Mesenchymal stem cell (in vitro differentiated cells and primary cell): ENCODE measurements at regions not wholly inside any gene's neighbourhood (a gene's known extent, or its start where the extent isn't known, plus 50 kb on each side); places are given as distances from the start of the nearest gene placed in this dataset.

Experiments used
- DNase-seq: peaks from one replicate; pipeline ENCODE4 v3.0.0-alpha.2; 2013
- H2AFZ ChIP-seq: one replicate; pipeline ENCODE4 v1.6.1; 2013; ENCODE audit warnings: low read depth, mild to moderate bottlenecking, control low read depth, inconsistent platforms, low read length, moderate library complexity
- H2AK5ac ChIP-seq: 2 replicates; pipeline ENCODE4 v1.6.1; 2013; ENCODE audit warnings: low read length, moderate library complexity, mild to moderate bottlenecking, inconsistent platforms; ENCODE audit not compliant: severe bottlenecking
- H2BK120ac ChIP-seq: one replicate; pipeline ENCODE4 v1.6.1; 2013; ENCODE audit warnings: low read depth, mild to moderate bottlenecking, inconsistent platforms, low read length, moderate library complexity
- H2BK12ac ChIP-seq, 2 experiments: one replicate each; pipeline ENCODE4 v1.6.1; 2013; ENCODE audit warnings: inconsistent platforms in 2 of 2, low read length in 2 of 2, mild to moderate bottlenecking in 2 of 2, moderate library complexity in 2 of 2, control low read depth in 1 of 2
- H2BK15ac ChIP-seq: one replicate; pipeline ENCODE4 v1.6.1; 2013; ENCODE audit warnings: mild to moderate bottlenecking, low read depth, inconsistent platforms; ENCODE audit not compliant: poor library complexity, severe bottlenecking
- H2BK5ac ChIP-seq: 2 replicates; pipeline ENCODE4 v1.6.1; 2013; ENCODE audit warnings: low read depth, mild to moderate bottlenecking, low read length, control low read depth, inconsistent platforms; ENCODE audit not compliant: poor library complexity, severe bottlenecking
- H3K14ac ChIP-seq, 2 experiments: one replicate each; pipeline ENCODE4 v1.6.1; 2013; ENCODE audit warnings: inconsistent platforms in 2 of 2, low read length in 2 of 2, control low read depth in 1 of 2, mild to moderate bottlenecking in 1 of 2, moderate library complexity in 1 of 2
- H3K18ac ChIP-seq, 2 experiments: one replicate each; pipeline ENCODE4 v1.6.1; 2013; ENCODE audit warnings: inconsistent platforms in 2 of 2, low read length in 2 of 2, control low read depth in 1 of 2, low read depth in 1 of 2, mild to moderate bottlenecking in 1 of 2
- H3K23ac ChIP-seq, 2 experiments: one replicate each; pipeline ENCODE4 v1.6.1; 2013; ENCODE audit warnings: inconsistent platforms in 2 of 2, low read length in 2 of 2, mild to moderate bottlenecking in 2 of 2, moderate library complexity in 2 of 2, control low read depth in 1 of 2
- H3K27ac ChIP-seq: 2 replicates; pipeline ENCODE4 v1.5.1; 2013; ENCODE audit warnings: mild to moderate bottlenecking, moderate library complexity, low read length, control low read depth, inconsistent platforms; ENCODE audit not compliant: poor library complexity, severe bottlenecking
- H3K27me3 ChIP-seq, 2 experiments: 2 replicates each; pipeline versions ENCODE4 v1.6.1 to v1.7.0; 2013; ENCODE audit warnings: low read length in 2 of 2, mild to moderate bottlenecking in 2 of 2, moderate library complexity in 2 of 2, control low read depth in 1 of 2, inconsistent platforms in 1 of 2; ENCODE audit not compliant: control insufficient read depth in 1 of 2, insufficient read depth in 1 of 2
- H3K36me3 ChIP-seq, 2 experiments: 2 replicates each; pipeline versions ENCODE4 v1.6.1 to v1.7.0; 2013; ENCODE audit warnings: low read length in 2 of 2, control low read depth in 1 of 2, inconsistent platforms in 1 of 2, low read depth in 1 of 2, mild to moderate bottlenecking in 1 of 2; ENCODE audit not compliant: insufficient read depth in 2 of 2, control insufficient read depth in 1 of 2
- H3K4ac ChIP-seq, 2 experiments: one replicate each; pipeline ENCODE4 v1.6.1; 2013; ENCODE audit warnings: inconsistent platforms in 2 of 2, low read length in 2 of 2, mild to moderate bottlenecking in 2 of 2, moderate library complexity in 2 of 2, control low read depth in 1 of 2, low read depth in 1 of 2
- H3K4me1 ChIP-seq: 2 replicates; pipeline ENCODE4 v1.6.1; 2013; ENCODE audit warnings: low read depth, low read length, control low read depth; ENCODE audit not compliant: control insufficient read depth, insufficient read depth
- H3K4me2 ChIP-seq: 2 replicates; pipeline ENCODE4 v1.6.1; 2013; ENCODE audit warnings: low read length, mild to moderate bottlenecking, inconsistent platforms; ENCODE audit not compliant: poor library complexity, severe bottlenecking
- H3K4me3 ChIP-seq, 2 experiments: 2 replicates each; pipeline versions ENCODE4 v1.5.1 to v1.7.0; 2013; ENCODE audit warnings: low read length in 2 of 2, mild to moderate bottlenecking in 2 of 2, control low read depth in 1 of 2, low read depth in 1 of 2; ENCODE audit not compliant: insufficient read depth in 1 of 2
- H3K79me1 ChIP-seq: replicated peaks from 2 replicates; pipeline ENCODE4 v1.6.1; 2013; ENCODE audit warnings: mild to moderate bottlenecking, control low read depth, low read length, inconsistent platforms; ENCODE audit not compliant: poor library complexity, severe bottlenecking
- H3K9ac ChIP-seq: 2 replicates; pipeline ENCODE4 v1.7.0; 2013; ENCODE audit warnings: mild to moderate bottlenecking, low read length, moderate library complexity
- H3K9me3 ChIP-seq: 2 replicates; pipeline ENCODE4 v1.7.0; 2013; ENCODE audit warnings: mild to moderate bottlenecking, low read length; ENCODE audit not compliant: control insufficient read depth
- H4K8ac ChIP-seq: one replicate; pipeline ENCODE4 v1.6.1; 2013; ENCODE audit warnings: inconsistent platforms, mild to moderate bottlenecking, low read length, moderate library complexity
- H4K91ac ChIP-seq: one replicate; pipeline ENCODE4 v1.6.1; 2013; ENCODE audit warnings: mild to moderate bottlenecking, low read length, inconsistent platforms
- WGBS: methylation state at CpG from one replicate; pipeline ENCODE4 v1.1.7; 2013; ENCODE audit warnings: mixed read lengths; 5-methylcytosine and 5-hydroxymethylcytosine counted together

DNA sequence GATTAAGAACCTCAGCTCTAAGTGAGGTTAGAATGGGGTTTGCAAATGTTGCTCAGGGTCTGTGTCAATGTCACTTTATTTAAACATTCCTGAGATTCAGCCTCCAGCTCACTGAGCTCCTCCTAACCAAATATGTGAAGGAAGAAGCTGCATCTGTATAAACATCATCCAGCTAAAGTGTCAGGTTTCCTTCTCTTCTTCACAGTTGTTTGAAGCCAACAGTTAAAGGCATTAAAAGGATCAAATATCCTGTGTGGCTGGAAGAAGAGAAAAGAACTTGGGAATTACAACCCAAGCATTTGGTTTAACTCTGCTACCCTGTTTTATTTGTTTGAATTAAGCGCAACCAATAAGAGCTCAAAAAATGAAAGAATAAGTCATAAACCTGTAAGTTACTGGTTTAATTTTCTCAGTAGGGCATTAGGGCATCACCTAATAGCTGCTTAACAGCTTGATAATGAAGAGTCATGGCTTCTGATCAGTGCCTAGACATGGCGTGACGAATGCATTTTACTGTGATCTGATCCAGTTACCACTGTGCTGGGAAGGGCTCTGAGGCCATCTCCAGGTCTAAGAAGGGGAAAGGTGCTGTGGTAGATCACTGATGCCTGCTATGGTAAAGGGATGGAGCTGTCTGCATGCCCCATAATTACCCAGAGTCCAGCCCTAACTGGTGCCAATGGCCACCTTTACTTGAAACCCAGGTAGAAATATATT lies 165.7 kb upstream of the TSC22D2 start:
- peak overlapping the region; percentile 16 to 62 for H3K18ac ChIP-seq
- H2AK5ac ChIP-seq: peak overlapping the region; percentile 95
- H4K8ac ChIP-seq: peak overlapping the region; percentile 94
- no peak overlapping the region for H2AFZ ChIP-seq
- H4K91ac ChIP-seq: peak overlapping the region; percentile 96
- H3K79me1 ChIP-seq: peaks cover 13% of the 10 kb centered on the region
- H3K14ac ChIP-seq: no peak overlapping the region
- no peak overlapping the region for H3K23ac ChIP-seq
- no peak overlapping the region for H2BK120ac ChIP-seq
- peak overlapping the region; percentile 51 for H2BK5ac ChIP-seq
- H3K9me3 ChIP-seq: peaks cover 8% of the 10 kb centered on the region
- H3K36me3 ChIP-seq: no peaks in the 10 kb centered on the region
- H3K27ac ChIP-seq: peak overlapping the region; percentile 79
- peaks cover 10% of the 10 kb centered on the region for H3K4me1 ChIP-seq
- peak overlapping the region; percentile 22 to 89 for H3K4ac ChIP-seq
- H3K9ac ChIP-seq: no peak overlapping the region
- no peaks in the 10 kb centered on the region for H3K27me3 ChIP-seq
- H3K4me2 ChIP-seq: no peak overlapping the region
- peak; percentile 50 for DNase-seq
- H2BK15ac ChIP-seq: no peak overlapping the region
- H2BK12ac ChIP-seq: peak overlapping the region; percentile 66 to 92
- H3K4me3 ChIP-seq: no peak overlapping the region
- 67% methylated on average over 2 of the region's 3 CpGs for WGBS

DNA sequence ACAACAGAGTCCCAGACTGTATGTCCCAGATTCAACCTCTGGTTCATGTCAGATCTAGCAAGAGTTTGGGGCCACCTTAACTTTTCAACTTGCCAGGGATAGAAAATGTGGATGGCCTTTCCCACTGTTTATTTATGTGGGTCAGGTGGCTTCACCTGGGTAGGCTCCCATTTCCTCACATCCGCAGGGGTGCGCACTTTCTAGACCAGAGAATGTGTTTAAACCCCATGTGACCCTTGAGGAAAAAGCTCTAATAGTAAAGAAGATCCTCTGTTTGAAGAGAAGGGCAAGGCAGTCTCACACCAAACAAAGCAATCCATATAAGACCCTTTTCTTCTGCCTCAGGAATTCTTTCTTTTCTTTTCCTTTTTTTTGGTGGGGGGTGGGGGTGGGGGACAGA lies 167.2 kb upstream of the TSC22D2 start:
- WGBS: 100% methylated on average over 1 of the region's 2 CpGs
- no peak overlapping the region for H2BK5ac ChIP-seq
- no peak overlapping the region for H3K4me2 ChIP-seq
- H3K23ac ChIP-seq: no peak overlapping the region
- H3K36me3 ChIP-seq: no peaks in the 10 kb centered on the region
- H3K9me3 ChIP-seq: peaks cover 8% of the 10 kb centered on the region
- no peak overlapping the region for H3K4me3 ChIP-seq
- peaks cover 11% of the 10 kb centered on the region for H3K4me1 ChIP-seq
- H2BK120ac ChIP-seq: no peak overlapping the region
- no peak overlapping the region for H3K14ac ChIP-seq
- peak overlapping the region; percentile 95 for H2AK5ac ChIP-seq
- H4K91ac ChIP-seq: peak overlapping the region; percentile 35
- no peak for DNase-seq
- peak overlapping the region in 1 of 2 experiments; percentile 68 for H3K18ac ChIP-seq
- H3K9ac ChIP-seq: no peak overlapping the region
- H2AFZ ChIP-seq: no peak overlapping the region
- peaks cover 13% of the 10 kb centered on the region for H3K79me1 ChIP-seq
- H4K8ac ChIP-seq: no peak overlapping the region
- H2BK12ac ChIP-seq: peak overlapping the region; percentile 9 to 45
- no peak overlapping the region for H3K27ac ChIP-seq
- no peak overlapping the region for H3K4ac ChIP-seq
- no peaks in the 10 kb centered on the region for H3K27me3 ChIP-seq
- H2BK15ac ChIP-seq: no peak overlapping the region

DNA sequence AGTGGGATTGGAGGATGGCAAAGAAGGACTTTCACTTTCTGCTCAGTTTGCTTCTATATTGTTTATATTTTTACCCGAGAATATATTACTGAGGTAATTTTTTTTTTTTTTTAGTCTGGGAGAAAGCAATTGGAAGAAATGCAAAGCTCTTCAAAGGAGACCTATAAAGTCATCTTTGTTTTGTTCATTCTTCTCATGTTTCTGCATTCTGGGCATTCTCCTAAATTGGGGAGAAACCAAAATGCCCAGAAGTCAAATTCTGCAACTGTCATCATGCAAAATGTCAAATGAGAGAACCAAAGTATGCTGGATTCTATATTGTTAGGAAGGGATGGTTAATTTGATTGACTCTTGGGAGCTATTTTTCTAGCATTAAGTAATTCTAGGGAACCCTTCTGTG lies 168.3 kb upstream of the TSC22D2 start:
- Histone ChIP-seq H3K4me1 (peaks cover 11% of the 10 kb centered on the region), H2BK15ac (no peak overlapping the region), H3K14ac (no peak overlapping the region), H4K8ac (no peak overlapping the region), H2BK5ac (no peak overlapping the region), H4K91ac (no peak overlapping the region), H2BK120ac (no peak overlapping the region), H3K36me3 (no peaks in the 10 kb centered on the region), H3K27me3 (no peaks in the 10 kb centered on the region), H3K4me3 (no peak overlapping the region), H2AK5ac (no peak overlapping the region), H3K18ac (no peak overlapping the region), H3K4me2 (no peak overlapping the region), H3K4ac (no peak overlapping the region), H3K9ac (no peak overlapping the region), H3K23ac (no peak overlapping the region), H3K9me3 (peaks cover 8% of the 10 kb centered on the region), H2BK12ac (no peak overlapping the region), H2AFZ (no peak overlapping the region), H3K27ac (no peak overlapping the region), H3K79me1 (peaks cover 13% of the 10 kb centered on the region)
- WGBS: no CpG with 5 or more reads among the region's 1 CpG
- DNase-seq: no peak

DNA sequence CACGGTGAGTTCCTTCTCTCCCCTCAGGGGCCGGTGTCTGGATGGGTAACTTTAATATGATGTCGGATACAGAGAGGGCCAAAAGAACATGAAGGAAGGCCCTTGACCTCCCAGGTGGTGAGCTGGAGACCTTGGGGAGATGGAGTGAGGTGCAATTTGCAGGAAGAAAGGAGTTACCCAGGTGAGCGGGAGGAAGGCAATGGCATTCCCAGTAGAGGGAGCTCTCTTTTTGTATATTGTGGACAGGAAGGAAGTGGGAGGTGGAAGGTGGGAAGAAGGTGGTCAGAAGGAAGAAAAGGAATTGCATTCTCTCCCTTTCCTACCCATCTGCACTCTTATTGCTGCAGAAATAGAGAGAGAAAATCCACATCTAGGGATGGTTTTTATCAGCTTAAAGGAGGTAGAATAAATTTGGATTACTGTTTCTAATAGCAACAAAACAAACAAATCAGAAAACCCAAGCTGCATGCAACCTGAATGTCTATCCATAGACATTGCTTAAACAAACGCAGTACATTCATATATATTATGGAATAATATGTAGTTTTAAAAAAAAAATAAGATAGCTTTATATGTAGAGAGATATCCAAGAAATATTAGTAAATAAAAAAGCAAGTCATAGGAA lies 169.0 kb upstream of the TSC22D2 start:
- Histone ChIP-seq H4K91ac (peak overlapping the region; percentile 71), H3K23ac (peak overlapping the region in 1 of 2 experiments; percentile 67), H3K27me3 (no peaks in the 10 kb centered on the region), H3K9ac (no peak overlapping the region), H3K4me2 (no peak overlapping the region), H2AFZ (no peak overlapping the region), H2BK5ac (no peak overlapping the region), H3K9me3 (peaks cover 8% of the 10 kb centered on the region), H3K27ac (no peak overlapping the region), H2BK15ac (no peak overlapping the region), H3K4ac (no peak overlapping the region), H3K79me1 (peaks cover 13% of the 10 kb centered on the region), H4K8ac (no peak overlapping the region), H3K18ac (peak overlapping the region in 1 of 2 experiments; percentile 38), H2BK120ac (no peak overlapping the region), H3K4me1 (peaks cover 11% of the 10 kb centered on the region), H3K14ac (no peak overlapping the region), H2AK5ac (peak overlapping the region; percentile 29), H3K4me3 (peak overlapping the region in 1 of 2 experiments; percentile 2), H3K36me3 (no peaks in the 10 kb centered on the region), H2BK12ac (peak overlapping the region; percentile 47 to 56)
- DNase-seq: no peak
- 67% methylated on average over 4 of the region's 5 CpGs for WGBS
